Omental fat pad (tissue), 3 donors: ENCODE measurements at regions not wholly inside any gene's neighbourhood (a gene's known extent, or its start where the extent isn't known, plus 50 kb on each side); places are given as distances from the start of the nearest gene placed in this dataset.

Source experiments
- ATAC-seq: fragments of 150-250 bp; one replicate; pipeline ENCODE4 v1.9.1; 2016; ENCODE audit warnings: mild to moderate bottlenecking, moderate library complexity; ENCODE audit not compliant: low FRiP score
- DNase-seq: peaks from one replicate; pipeline ENCODE4 v3.0.0-alpha.2; 2019; ENCODE audit warnings: low spot score
- TF ChIP-seq, protein P1 (sequence below), 3 donors: fragments of 450-650 bp; IDR thresholded peaks; one replicate each; pipeline ENCODE4 v1.5.1; 2016 to 2017; ENCODE audit warnings: antibody characterized with exemption in 3 of 3, mild to moderate bottlenecking in 3 of 3, moderate library complexity in 2 of 3

DNA sequence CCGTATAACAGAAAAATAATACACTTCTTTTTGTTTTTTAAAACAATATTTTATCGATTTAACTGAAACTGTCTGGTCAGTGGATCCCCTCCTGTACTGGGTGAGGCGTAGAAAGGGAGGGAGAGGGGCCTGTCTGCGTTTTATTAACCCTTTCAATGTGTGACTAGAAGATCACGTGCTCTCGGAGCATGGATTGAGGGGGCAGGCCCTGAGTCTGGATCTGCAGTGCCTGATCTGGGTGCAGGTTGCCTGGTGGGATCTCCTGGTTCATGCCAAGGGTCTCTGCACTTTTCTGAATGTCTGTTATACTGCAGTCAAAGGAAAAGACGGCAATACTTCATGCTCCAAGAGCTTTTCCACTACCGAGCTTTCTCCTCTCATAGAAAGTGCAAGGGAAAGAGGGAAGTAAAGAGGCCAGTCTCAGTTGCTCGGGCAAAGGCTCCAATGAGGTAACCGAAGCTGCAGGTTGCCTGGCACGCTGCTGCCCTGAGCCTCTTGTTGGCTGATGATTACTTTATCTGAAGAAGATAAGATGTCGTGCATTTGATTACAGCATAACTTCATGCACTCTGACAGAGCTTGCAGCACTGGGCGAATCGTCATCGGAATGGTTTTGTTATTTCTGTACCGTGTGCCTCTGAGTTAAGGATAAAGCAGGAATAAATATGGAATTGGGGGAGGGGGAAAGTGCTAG is 167.5 kb upstream of the PMEPA1 start:
- TF ChIP-seq, protein P1, sequence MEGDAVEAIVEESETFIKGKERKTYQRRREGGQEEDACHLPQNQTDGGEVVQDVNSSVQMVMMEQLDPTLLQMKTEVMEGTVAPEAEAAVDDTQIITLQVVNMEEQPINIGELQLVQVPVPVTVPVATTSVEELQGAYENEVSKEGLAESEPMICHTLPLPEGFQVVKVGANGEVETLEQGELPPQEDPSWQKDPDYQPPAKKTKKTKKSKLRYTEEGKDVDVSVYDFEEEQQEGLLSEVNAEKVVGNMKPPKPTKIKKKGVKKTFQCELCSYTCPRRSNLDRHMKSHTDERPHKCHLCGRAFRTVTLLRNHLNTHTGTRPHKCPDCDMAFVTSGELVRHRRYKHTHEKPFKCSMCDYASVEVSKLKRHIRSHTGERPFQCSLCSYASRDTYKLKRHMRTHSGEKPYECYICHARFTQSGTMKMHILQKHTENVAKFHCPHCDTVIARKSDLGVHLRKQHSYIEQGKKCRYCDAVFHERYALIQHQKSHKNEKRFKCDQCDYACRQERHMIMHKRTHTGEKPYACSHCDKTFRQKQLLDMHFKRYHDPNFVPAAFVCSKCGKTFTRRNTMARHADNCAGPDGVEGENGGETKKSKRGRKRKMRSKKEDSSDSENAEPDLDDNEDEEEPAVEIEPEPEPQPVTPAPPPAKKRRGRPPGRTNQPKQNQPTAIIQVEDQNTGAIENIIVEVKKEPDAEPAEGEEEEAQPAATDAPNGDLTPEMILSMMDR (IDR thresholded peaks at IDR 0.05) = no peak
- ATAC-seq (no peak), DNase-seq (no peak)

DNA sequence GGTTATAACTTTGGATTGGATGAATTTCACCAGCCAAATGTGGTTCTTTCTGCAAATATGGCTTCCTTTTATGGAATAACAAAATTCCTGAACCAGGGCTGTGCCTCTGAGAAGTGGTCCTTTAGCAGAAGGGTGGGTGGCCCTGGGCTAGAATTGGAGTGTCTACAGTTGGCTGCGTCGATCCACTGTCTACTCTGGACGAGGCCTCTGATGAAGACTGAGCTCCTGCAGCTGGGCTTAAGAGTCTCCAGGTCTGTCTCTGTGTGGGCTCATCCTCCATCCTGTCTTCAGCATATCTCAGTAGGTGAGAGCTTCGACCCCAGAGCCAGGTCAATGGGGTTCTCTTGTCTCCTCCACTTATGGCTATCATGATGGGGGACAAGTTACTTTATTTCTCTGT is 166.3 kb upstream of the PMEPA1 start:
- DNase-seq (no peak), ATAC-seq (no peak)

DNA sequence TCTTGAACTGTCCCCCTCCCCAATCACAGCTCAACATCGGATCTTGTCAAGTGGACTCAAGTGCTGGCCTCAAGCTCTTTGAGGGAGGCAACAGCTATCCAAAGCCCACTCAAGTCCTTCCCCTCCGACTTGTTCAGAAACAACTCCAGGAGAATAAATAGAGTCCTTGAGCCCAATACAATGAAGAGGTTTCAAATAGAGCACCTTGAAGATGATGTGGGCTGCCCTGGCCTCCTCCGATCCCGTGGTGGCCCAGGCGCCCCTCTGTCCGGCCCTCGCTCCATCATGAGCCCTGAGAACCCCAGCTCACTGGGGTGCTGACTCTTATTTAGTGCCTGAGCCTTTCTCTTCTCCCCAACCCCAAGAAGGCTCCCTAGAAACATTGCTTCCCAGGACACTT is 164.3 kb upstream of the PMEPA1 start:
- DNase-seq = no peak
- TF ChIP-seq, protein P1 (IDR thresholded peaks at IDR 0.05) = no peak
- ATAC-seq = no peak

More for the DNA sequence above, 166.3 kb upstream of the PMEPA1 start:
- TF ChIP-seq, protein P1 (IDR thresholded peaks at IDR 0.05) = no peak

DNA sequence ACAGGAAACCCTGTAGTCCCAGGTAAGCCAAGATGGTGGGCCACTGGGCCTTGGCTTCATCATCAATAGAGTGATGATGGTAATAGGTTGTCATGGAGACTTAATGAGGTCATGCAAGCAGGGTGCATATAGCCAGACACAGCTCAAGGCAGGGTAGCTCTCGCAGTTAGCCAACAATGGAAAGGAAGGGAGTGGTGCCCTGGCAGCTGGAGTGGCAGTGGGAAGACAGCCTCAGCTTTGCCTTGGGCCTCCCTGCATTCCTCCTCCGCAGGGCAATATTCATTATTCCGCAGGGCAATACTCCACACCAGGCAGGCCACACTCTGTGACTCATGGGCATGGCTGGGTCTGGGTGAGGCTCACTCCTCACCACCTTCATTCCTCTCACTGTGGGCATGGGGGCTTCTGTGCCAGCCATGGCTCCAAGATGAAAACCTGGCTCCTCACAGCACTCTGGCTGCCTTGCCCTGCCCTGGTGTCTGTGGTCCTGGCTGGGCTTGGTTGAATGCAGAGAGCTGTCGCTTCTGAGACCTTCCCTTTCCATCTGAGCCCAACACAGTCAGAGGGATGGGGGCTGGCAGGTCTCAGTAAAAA is 163.1 kb upstream of the PMEPA1 start:
- ATAC-seq (no peak), DNase-seq (no peak)
- TF ChIP-seq, protein P1 (IDR thresholded peaks at IDR 0.05) = no peak

DNA sequence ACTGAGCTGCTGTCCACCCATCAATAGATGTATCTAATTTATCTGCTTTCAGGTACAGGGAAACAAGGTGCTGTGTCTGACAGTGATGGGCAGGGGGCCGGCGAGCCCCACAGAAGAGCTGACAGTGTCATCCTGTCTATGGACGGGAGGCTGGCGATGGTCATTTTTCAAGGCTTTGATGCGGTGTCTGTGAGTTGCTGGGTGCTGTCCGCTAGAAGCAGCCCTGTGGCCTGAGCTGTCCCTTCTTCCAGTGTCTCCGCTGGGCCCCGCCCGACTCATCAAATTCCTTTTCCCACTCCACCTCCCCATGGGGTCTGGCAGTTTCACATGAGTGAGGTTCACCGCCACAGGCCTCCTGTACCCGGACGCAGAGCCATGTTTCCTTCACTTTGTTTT is 161.4 kb upstream of the PMEPA1 start:
- TF ChIP-seq, protein P1 (IDR thresholded peaks at IDR 0.05) = no peak
- ATAC-seq (no peak), DNase-seq (no peak)

DNA sequence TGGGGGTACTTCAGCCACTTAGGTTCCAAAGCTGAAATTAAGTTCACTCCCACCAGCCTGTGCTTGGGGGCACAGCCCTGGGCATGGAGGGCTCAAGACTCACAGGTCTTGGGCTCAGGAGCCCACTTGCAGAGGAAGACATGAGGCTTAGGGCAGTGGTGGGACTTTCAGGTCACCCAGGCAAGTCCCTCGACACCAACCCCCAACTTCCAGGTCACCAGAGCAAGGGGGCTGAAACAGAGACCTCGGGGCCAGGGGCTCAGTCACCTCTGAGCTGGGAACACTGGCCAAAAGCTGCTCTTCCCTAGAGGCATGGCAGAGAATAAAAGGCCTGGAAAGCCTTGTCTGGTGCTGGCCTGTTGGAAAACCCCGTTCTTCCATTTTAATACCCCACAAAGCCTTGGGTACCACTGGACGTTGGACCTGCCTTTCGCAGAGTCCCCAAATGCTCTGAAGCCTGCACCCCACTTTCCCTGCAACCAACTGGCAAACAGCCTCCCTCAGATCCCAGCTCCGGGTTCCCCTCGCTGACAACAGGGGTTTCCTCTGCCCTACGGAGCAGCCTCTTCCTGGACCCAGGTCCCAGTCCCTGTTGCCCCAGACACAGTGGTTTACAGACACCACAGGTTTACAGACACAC is 160.9 kb upstream of the PMEPA1 start:
- DNase-seq = no peak
- no peak for ATAC-seq
- TF ChIP-seq, protein P1 (IDR thresholded peaks at IDR 0.05) = no peak

DNA sequence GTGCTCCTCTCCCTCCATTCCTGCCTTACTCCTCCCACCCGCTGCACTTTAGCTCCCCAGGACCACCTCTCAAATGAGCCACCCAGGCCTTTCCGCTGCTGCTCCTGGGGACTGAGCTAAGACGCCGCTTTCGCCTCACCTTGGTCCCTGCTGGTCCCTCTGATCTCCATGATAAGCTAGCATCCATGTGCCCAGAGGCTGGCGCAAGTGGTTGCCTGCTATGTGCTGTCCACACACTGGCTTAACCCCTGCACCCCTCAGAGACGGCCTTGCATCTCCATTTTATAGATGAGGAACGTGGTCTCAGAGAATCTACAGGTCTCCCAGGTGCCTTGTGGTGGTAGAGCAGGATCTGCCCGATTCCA is 160.1 kb upstream of the PMEPA1 start:
- DNase-seq (no peak), ATAC-seq (no peak)
- TF ChIP-seq, protein P1 (IDR thresholded peaks at IDR 0.05) = no peak
